GM21529 (cell line): ENCODE measurements at regions not wholly inside any gene's neighbourhood (a gene's known extent, or its start where the extent isn't known, plus 50 kb on each side); places are given as distances from the start of the nearest gene placed in this dataset.

ENCODE experiments used
- ATAC-seq: cut with Tn5 transposase; IDR thresholded peaks from one replicate; pipeline ENCODE4 v1.9.1; 2021; ENCODE audit not compliant: unreplicated experiment

DNA sequence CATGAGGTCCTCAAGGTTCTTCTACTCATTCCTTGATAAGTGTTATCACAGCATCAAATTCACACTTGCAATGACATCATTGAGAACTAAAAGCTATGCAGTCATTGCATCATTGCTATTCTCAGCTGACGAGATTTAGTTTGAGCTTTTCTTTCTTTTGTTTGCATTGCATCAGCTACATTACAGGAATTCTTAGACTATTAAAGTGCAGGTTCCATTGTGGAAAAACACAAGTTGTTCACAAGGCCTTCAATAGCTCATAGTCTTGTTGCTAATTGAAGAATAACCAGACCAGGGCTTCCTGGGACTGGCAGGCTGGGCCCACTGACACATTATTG, 139.3 kb downstream of the CXCL12 start:
- ATAC-seq = no peak

DNA sequence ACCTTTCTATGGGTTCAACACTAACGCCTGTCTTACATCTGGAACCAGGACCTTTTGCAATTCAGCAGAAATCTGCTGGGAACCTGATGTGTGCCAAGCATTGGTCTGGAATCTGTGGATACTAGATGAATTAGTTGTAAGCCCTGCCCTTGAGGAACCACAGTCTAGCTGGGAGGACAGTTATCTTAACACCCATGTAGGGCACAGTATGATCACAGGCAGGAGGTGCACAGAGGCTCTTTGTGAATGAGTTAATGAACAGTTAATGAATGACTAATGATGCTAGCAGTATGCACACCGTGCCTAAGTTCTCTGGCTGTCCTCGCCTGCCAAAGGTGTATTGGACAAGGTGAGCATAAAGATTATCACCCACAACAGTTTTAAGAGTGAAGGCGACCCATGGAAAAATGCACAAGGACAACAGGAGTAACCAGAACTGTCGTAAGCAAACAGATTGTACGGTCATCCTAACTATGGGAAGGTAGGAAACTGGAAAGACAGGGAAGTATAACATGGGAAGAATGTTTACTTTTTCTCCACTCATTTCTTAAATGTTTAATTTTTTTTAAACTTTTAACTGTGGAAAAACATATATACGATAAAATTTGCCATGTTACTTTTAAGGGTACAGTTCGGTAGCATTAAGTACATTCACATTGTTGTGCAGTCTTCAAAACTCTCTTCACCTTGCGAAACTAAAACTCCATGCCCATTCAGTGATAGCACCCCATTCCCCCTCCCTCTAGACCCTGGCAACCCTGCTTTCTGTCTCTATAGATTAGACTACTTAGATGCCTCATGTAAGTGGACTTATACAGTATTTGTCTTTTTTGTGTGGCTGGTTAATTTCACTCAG, 139.9 kb downstream of the CXCL12 start:
- no peak for ATAC-seq

DNA sequence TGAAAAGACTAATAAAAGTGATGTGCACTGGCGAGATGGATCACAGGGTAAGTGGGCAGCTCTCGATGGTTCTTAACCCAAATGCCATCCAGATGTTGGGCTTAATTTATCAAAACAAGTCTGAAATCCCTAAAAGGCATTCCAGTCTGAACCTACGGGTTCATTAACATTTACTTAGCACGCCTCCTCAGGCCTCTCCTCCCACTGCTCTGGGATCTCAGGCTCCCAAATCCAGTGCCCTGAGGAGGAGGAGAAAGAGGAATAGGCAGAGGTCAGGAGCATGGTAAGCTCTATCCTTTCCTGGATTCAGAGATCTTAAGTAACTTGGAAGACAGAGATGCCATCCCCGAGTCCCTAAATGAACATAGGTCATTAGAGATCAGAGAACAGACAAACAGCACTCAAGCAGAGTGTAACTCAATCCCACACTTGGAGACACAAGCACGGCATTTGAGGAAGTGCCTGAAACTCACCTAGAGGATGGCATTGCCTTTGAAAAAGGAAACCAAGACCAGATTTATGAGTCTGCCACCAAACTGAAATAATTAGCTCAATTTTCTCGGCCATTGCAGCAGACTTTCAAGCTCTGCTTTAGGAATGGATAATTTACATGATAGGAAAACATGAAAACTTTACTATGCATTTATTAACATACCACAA, 140.9 kb downstream of the CXCL12 start:
- no peak for ATAC-seq

DNA sequence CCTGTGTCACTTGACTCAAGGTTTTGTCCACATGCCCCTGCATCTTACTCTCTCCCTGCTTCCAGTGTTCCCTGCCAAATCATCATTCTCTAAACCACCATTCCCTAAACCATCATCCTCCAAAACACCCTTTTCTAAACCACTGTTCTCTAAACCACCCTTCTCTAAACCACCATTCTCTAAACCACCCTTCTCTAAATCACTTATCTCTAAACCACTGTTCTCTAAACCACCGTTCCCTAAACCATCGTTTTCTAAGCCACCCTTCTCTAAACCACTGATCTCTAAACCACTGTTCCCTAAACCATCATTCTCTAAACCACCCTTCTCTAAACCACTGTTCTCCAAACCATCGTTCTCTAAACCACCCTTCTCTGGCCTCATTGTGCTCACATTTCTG, 142.1 kb downstream of the CXCL12 start:
- ATAC-seq = no peak

DNA sequence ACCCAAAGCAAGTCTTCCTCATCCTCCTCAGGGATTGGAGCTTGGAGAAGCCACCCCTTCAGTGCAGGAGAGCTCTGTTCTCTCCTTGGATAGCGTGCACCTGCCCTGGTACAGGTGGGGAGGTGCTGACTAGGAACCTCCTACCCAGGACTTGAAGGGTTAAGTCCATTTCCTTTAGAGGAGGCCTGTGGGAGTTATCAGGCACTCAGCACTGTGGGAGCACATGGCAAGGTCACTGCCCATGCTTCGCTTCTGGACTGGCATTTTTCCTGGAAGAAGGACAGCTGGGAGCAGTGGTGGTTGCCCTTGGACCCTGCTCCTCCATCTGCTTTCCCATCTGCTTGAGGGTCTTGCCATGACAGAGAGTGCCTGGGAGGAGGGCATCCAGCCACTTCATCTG, 142.8 kb downstream of the CXCL12 start:
- no peak for ATAC-seq

DNA sequence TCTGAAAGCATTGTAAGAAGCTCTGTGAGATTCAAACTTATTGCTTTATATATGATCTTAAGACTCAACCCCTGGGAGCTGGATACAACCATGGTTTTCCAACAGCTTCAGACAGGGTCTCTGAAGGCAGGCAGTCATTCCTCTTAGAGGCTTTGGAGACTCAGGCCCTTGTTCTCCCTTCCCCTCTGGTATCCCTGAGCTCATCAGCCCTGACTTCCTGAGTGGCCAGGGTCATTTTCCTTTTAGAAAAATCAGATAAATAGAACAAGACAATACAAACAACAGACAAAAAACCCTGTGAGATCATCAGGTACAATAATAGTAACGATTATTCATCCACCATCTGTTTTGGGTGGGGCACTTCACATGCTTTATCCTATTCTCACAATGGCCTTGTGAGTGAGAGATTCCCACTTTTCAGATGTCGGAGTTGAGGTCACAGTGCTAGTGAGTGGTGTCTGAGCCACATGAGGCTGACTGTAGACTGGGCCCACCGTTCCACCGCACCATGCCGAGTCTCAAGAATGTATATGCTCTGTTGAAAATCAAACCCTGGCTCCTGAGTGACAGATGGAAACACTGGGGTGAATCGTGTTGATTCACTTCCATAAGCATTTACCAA, 144.2 kb downstream of the CXCL12 start:
- ATAC-seq = no peak

DNA sequence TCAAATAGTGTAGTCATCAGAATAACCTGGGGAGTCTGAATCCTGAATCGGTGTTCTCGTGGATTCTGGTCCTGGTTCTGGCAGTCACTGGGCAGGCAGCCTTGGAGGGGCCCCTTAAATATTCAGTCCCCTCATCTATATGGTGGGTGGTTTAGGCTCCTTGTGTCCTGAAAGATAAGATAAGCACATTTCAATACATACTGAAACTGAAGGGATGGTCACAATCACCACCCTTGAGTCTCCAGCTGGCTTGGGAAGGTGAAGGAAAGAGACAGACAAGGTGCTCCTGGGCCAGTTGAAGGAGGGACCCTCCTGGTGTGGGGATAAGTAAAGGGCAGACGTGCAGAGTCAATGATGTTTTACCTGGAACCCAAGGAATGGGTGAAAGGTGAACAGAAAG, 146.7 kb downstream of the CXCL12 start:
- ATAC-seq = no peak

DNA sequence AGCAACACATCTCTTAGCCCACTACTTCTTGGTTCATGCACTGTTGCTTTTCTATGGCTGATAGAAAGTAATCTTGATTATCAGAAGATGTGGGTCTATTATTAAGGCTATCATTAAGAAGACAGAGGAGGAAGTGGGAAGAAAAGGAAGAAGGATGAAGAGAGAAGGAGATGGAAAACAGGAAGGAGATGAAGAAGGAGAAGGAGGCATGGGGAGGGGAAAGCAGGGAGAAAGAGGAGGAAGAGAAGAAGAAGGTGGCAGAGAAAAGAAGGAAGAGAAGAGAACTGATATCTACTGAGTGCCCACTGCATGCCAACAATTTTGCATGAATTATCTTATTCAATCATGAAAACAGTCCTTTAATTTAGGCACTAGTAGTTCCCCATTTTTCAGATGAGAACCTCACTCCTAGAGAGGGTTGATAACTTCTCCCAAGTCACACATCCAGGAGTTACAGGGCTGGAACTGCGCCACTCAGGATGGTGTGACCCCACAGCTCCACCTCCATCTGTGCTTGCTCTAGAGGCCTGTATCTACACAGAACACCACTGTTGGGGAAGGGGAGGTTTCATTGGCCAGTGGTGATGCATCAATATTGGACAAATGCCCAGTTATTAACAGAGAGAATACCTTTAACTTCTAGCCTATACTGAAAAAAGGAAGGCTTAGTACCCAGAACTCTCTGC, 147.4 kb downstream of the CXCL12 start:
- no peak for ATAC-seq

DNA sequence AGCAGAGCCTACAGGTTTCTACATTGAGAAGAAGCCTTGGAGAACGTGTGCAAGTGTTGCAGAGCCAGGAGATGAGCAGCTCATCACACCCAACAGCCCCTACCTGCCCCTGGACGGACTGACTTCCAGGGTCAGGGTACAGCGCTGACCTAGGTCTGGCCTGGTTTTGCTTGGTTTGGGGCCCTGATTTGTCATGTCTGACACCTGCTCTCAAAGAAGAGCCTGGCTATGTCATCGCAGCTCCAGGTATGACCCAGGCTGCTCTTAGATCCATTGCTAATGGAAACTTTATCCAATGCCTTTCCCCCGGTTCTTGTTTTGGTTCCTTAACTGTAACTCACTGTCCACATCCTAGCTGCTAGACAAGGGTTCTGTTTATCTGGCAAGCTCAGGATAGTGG, 149.5 kb downstream of the CXCL12 start:
- ATAC-seq = no peak

DNA sequence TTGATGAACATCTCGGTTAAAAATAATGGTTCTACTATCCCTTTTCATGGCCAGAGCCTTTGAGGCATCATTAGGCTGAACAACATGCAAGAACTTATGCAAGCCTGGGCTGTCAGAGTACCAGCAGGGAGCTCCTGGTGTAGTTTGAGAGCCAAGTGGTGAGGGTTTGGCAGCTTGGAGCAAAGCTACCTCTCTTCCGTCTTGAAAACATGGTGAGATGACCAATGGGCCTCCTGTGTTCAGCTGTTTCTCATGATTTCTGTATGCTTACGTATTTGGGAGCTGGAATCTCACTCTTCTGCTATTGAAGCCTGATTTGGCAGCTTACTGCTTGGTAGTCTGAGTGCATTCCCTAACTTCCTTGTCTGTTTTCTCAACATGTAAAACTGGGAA, 150.4 kb downstream of the CXCL12 start:
- ATAC-seq = no peak

DNA sequence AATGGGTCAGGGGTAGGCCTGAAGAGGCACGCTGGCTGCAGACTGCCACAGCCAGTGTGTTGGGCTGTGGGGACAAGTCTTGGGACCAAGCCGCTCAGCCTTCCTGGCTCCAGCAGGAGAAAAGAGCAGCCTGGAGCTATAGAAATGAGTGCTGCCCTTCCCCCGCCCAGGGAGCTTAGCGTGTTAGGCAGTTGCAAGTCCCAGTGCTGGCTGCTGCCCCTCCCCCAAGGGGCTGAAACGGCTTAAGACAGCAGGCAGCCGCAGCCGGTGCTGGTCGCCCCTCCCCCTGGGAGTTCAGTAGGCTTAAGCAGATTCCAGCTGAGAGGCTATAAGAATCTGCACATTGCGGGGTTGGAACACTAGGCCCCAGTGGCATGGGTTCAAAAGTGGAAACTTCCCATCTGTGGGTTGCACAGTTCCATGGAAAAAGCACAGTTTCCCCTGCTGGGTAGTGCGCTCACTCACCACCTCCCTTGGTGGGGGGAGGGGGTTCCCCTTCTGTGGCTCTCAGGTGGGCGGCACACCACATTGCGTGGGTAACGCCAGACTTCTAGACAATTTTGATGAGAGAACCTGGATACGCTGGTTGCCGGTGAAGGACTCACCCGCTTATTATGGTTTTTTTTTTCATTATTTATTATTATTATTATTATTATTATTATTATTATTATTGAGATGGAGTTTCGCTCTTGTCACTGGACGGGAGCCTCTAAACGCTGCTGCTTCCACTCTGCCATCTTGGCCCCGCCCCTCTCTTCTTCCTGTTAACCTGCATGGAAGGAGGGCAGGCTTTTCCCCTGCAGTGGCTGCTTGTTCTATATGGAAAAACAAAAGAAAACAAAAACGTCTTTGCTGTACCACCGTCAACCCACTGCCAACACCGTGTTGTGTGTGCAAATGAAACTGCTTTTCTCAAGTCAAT, 151.1 kb downstream of the CXCL12 start:
- no peak for ATAC-seq

DNA sequence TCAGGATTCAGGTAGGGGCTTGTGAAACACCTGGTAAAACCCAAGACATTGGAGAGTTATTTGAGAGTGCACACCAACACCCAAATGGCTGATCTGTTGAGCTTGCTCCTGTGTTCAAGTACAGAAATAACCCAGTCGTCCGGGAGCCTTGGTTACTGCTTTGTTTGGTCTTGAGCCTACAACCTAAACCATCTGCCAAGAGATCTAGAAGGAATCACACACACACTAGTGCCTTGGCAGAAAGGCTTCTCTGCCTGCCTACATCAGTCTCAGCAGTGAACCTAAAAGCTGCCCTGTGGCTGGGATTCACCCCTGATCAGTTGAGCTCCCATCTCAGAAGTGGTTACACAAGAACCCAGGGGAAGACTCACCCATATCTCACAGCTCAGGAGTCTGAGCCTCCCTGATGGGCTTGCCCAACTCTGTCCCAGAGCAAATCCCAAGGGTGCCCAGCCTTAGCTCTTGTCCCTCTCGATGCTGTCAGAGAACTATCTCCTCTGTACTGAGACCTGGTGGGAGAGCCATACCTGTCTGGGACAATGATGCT, 167.6 kb downstream of the CXCL12 start:
- ATAC-seq = no peak

DNA sequence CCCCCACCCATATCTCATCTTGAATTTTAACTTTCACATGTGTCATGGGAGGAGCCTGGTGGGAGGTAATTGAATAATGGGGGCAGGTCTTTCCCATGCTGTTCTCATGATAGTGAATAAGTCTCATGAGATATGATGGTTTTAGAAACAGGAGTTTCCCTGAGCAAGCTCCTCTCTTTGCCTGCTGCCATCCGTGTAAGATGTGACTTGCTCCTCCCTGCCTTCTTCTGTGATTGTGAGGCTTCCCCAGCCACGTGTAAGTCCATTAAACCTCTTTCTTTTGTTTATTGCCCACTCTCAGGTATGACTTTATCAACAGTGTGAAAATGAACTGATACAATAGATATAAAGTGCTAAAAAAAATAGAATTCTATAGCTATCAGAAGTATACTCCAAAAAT, 168.8 kb downstream of the CXCL12 start:
- no peak for ATAC-seq

DNA sequence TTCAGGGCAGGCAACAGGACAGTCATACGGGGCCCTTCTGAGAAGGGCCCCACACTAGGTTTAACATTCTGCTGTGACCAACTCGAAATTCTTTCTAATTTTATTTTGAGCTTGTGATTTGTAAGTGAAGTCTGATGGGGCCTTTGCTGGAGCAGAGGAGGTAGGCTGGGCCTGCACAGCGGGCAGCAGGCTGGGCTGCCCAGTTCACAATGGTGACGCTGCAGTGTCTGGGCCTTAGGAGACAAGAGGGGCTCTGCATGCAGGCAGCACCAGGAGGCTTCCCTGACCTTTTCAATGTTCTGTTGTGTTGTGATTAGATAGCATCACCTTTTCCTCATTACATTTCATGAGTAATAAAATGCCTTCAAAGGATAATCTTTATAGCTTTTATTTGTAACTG, 175.1 kb downstream of the CXCL12 start:
- no peak for ATAC-seq

DNA sequence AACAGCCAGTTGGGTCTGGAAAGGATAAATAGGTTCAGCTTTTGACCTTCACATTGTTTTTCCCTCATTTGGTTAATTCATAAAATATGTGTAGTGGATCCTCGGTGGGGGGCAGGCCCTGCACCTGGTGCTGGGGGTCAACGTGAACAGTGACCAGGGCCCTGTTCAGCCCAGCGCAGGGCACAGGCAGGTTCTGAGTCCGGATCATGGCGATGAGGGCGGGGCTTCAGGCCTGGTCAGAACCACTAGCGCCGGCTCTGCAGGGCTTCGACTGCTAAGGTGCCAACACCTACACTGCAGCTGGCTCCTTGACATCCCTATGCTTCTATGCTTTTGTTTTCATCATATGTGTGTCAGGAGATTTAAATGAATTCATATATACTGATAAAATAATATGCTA, 177.7 kb downstream of the CXCL12 start:
- ATAC-seq = no peak

DNA sequence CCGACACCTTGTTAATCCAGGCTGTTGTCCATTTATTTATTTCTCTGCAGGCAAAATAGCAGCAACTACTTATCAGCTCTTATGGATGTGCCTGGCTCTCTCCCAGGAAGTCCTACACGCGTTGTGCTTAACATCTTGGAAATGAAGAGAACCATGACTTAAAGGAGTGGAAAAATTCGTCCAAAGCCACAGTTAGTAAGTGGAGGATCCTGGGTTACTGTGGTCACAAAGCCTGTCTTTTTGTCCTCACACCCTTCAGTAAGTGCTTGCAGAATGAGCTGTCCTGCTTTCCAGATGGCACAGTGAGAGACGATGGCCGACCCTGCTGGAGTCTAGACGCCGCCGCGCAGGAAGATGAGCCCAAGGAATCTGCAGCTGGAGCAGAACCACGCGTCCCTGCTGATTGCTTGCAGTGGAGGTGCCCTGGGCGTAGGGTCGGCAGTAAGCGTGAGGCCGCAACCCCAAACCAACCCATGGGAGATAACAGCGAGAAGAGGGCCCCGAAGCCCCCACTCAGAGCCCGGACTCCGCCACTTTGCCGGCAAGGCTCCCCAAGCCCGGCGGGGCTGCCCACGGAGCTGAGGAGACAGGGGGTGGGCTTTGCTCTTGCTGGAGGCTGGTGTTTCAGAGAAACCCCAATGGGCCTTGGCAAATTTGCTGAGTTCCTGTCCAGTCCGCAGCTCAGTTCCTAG, 178.6 kb downstream of the CXCL12 start:
- ATAC-seq = no peak

DNA sequence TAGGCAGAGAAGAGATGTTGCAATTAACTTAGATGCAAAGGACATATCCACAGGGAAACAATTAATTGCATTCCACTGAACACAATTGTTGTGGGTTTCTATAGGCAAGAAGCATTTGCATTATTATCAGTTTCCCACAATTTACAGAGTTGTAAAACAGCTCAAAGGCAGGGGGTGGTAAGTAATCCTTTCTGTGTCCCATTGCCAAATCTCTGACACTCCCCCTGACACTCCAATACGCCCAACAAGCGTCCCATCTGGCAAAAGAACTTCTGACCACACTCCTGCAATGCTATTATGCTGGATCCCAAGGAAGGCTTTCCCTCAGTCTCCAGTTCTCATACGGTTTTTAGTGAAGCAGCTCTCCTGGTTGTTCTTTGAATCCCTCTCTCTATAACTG, 179.8 kb downstream of the CXCL12 start:
- no peak for ATAC-seq

DNA sequence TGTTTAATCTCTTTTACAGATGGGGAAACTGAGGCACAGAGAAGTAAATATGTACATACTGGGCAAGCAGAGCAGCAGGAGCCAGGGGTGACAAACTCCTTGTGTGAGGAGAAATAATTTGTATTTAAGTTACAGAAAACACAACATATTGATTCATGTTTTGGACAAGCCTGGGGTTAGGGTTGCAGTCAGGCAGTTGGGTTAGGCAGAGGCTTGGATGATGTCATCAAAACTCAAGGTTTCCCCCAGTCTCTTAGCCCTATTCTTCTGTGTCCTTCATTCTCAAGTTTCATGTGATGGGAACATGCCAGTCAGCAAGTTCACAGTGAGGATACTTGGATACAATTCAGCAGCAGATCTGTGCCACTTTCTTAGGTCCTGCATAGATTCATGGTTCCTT, 181.4 kb downstream of the CXCL12 start:
- ATAC-seq = no peak

DNA sequence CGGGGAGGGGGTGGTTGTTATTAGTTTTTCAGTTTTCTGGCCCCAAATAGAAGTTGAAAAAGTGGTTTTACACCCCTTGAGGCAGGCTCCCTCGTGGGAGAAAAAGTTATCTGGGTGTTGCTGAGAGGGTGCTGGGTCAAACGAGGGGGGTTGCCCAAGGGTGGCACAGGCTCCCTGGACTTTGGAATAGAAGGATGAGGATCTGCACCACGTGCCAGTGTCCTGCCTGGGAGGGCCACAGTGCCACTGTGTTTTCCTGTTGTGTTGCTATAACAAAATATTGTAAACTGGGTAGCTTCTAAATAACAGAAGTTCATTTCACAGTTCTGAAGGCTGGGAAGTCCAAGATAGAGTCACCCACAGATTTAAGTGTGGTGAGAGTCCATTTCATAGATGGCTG, 181.9 kb downstream of the CXCL12 start:
- no peak for ATAC-seq

DNA sequence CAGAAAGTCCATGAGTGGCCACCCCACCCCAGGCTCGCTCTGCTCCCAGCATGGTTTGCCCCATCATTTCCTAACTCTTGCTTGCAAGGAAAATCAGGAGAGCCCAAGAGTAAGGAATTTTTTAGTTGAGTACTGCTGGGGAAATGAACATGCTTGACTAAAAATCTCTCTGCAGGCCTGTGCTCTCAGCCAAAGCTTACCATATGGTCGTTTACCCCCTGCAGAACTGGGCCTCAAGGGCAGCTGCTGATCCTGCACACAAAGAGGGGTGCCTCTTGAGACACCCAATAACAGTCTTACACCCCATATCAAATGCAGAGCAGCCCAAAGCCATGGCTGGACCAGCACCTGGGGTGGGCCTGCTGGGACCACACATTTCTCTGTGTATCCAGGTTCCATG, 183.2 kb downstream of the CXCL12 start:
- no peak for ATAC-seq
